ENCODE measurements at regions not wholly inside any gene's neighbourhood (a gene's known extent, or its start where the extent isn't known, plus 50 kb on each side); places are given as distances from the start of the nearest gene placed in this dataset.
"Not testable (repeated sequence)": the region's sequence is repeated elsewhere in the genome, so short reads cannot be mapped to it uniquely, and the experiment has no call there.

GRCh38 chr15:62416526-62416925 lies 251.4 kb upstream of the C2CD4B start:
- H3K36me3 ChIP-seq (ENCODE audit: control insufficient read depth in 2 of 2, extremely low read depth in 1 of 2, insufficient read depth in 2 of 2, low read length in 2 of 2), result no peaks in the 10 kb centered on the region
- no peak overlapping the region for H3K4me2 ChIP-seq (ENCODE audit: control insufficient read depth, extremely low read depth, insufficient read depth, low read depth, low read length)
- no peaks in the 10 kb centered on the region for H3K27me3 ChIP-seq (ENCODE audit: control insufficient read depth, extremely low read depth, insufficient read depth, low read length)
- no peak overlapping the region for H3K9ac ChIP-seq (ENCODE audit: control insufficient read depth, extremely low read depth, insufficient read depth, low read length)
- H3K79me2 ChIP-seq (ENCODE audit: control insufficient read depth, insufficient read depth, low read length), result no peaks in the 10 kb centered on the region
- H3K4me3 ChIP-seq (ENCODE audit: control insufficient read depth in 2 of 3, extremely low read depth in 1 of 3, insufficient read depth in 2 of 3, low read depth in 1 of 3, low read length in 3 of 3), result no peak overlapping the region
- no peaks in the 10 kb centered on the region for H4K20me1 ChIP-seq (ENCODE audit: control insufficient read depth, extremely low read depth, insufficient read depth, low read length)
- FAIRE-seq (no peak), DNase-seq (ENCODE audit: low read depth, low spot score) (no peak)
- no peaks in the 10 kb centered on the region for H3K9me3 ChIP-seq (ENCODE audit: control insufficient read depth, low read depth, low read length)
- dilution Hi-C loops (cut with MboI; ENCODE audit: extremely low pct_ligation_motif_present, low sequenced_read_pairs), result no loop called here
- no peak overlapping the region for H2AFZ ChIP-seq (ENCODE audit: control insufficient read depth, low read length)
- no peak for TF ChIP-seq EZH2 (IDR thresholded peaks at IDR 0.05; ENCODE audit: low read length)
- TF ChIP-seq CTCF (optimal IDR thresholded peaks at IDR 0.05 in 1 of 3, IDR thresholded peaks at IDR 0.05 in 1 of 3, conservative IDR thresholded peaks at IDR 0.05 in 1 of 3; ENCODE audit: extremely low read depth in 1 of 3, insufficient read depth in 2 of 3, low read length in 3 of 3), result no peak
- H3K27ac ChIP-seq (ENCODE audit: control insufficient read depth, insufficient read depth, low read length), result no peak overlapping the region
- no peaks in the 10 kb centered on the region for H3K4me1 ChIP-seq (ENCODE audit: control insufficient read depth, extremely low read depth, insufficient read depth, low read length)
- H3K9me1 ChIP-seq (ENCODE audit: control insufficient read depth, extremely low read depth, insufficient read depth, low read length), result no peaks in the 10 kb centered on the region

GRCh38 chr15:62417439-62417838 lies 252.4 kb upstream of the C2CD4B start:
- no peak for FAIRE-seq
- no peak overlapping the region for H3K27ac ChIP-seq (ENCODE audit: control insufficient read depth, insufficient read depth, low read length)
- dilution Hi-C loops (cut with MboI; ENCODE audit: extremely low pct_ligation_motif_present, low sequenced_read_pairs), result no loop called here

DNA sequence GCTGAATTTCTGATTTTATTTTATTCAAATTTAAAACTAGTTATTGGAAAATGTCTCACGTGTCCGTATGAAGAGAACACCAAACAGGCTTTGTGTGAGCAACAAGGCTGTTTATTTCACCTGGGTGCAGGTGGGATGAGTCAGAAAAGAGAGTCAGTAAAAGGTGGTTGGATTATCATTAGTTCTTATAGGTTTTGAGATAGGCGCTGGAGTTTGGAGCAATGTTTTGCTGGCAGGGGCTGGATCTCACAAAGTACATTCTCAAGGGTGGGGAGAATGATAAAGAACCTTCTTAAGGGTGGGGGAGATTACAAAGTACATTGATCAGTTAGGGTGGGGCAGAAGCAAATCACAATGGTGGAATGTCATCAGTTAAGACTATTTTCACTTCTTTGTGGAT lies 253.4 kb upstream of the C2CD4B start:
- H3K4me2 ChIP-seq (ENCODE audit: control insufficient read depth, extremely low read depth, insufficient read depth, low read depth, low read length); DNase-seq (ENCODE audit: low read depth, low spot score); H3K9ac ChIP-seq (ENCODE audit: control insufficient read depth, extremely low read depth, insufficient read depth, low read length); H3K9me3 ChIP-seq (ENCODE audit: control insufficient read depth, low read depth, low read length); H3K27me3 ChIP-seq (ENCODE audit: control insufficient read depth, extremely low read depth, insufficient read depth, low read length); H3K79me2 ChIP-seq (ENCODE audit: control insufficient read depth, insufficient read depth, low read length); dilution Hi-C loops (cut with MboI; ENCODE audit: extremely low pct_ligation_motif_present, low sequenced_read_pairs); H2AFZ ChIP-seq (ENCODE audit: control insufficient read depth, low read length); FAIRE-seq; H3K9me1 ChIP-seq (ENCODE audit: control insufficient read depth, extremely low read depth, insufficient read depth, low read length); H3K4me3 ChIP-seq (ENCODE audit: control insufficient read depth in 2 of 3, extremely low read depth in 1 of 3, insufficient read depth in 2 of 3, low read depth in 1 of 3, low read length in 3 of 3); H4K20me1 ChIP-seq (ENCODE audit: control insufficient read depth, extremely low read depth, insufficient read depth, low read length); H3K4me1 ChIP-seq (ENCODE audit: control insufficient read depth, extremely low read depth, insufficient read depth, low read length); H3K36me3 ChIP-seq (ENCODE audit: control insufficient read depth in 2 of 2, extremely low read depth in 1 of 2, insufficient read depth in 2 of 2, low read length in 2 of 2); H3K27ac ChIP-seq (ENCODE audit: control insufficient read depth, insufficient read depth, low read length): not testable (repeated sequence)

More at GRCh38 chr15:62417439-62417838, 252.4 kb upstream of the C2CD4B start:
- DNase-seq (ENCODE audit: low read depth, low spot score), result no peak
- no peaks in the 10 kb centered on the region for H3K36me3 ChIP-seq (ENCODE audit: control insufficient read depth in 2 of 2, extremely low read depth in 1 of 2, insufficient read depth in 2 of 2, low read length in 2 of 2)
- no peaks in the 10 kb centered on the region for H4K20me1 ChIP-seq (ENCODE audit: control insufficient read depth, extremely low read depth, insufficient read depth, low read length)
- H3K79me2 ChIP-seq (ENCODE audit: control insufficient read depth, insufficient read depth, low read length), result no peaks in the 10 kb centered on the region
- no peaks in the 10 kb centered on the region for H3K4me1 ChIP-seq (ENCODE audit: control insufficient read depth, extremely low read depth, insufficient read depth, low read length)
- no peak overlapping the region for H3K9ac ChIP-seq (ENCODE audit: control insufficient read depth, extremely low read depth, insufficient read depth, low read length)
- H3K9me3 ChIP-seq (ENCODE audit: control insufficient read depth, low read depth, low read length), result no peaks in the 10 kb centered on the region
- TF ChIP-seq EZH2 (IDR thresholded peaks at IDR 0.05; ENCODE audit: low read length) (no peak), CTCF (optimal IDR thresholded peaks at IDR 0.05 in 1 of 3, IDR thresholded peaks at IDR 0.05 in 1 of 3, conservative IDR thresholded peaks at IDR 0.05 in 1 of 3; ENCODE audit: extremely low read depth in 1 of 3, insufficient read depth in 2 of 3, low read length in 3 of 3) (no peak)
- no peak overlapping the region for H3K4me3 ChIP-seq (ENCODE audit: control insufficient read depth in 2 of 3, extremely low read depth in 1 of 3, insufficient read depth in 2 of 3, low read depth in 1 of 3, low read length in 3 of 3)
- H2AFZ ChIP-seq (ENCODE audit: control insufficient read depth, low read length), result no peak overlapping the region
- no peak overlapping the region for H3K4me2 ChIP-seq (ENCODE audit: control insufficient read depth, extremely low read depth, insufficient read depth, low read depth, low read length)
- no peaks in the 10 kb centered on the region for H3K27me3 ChIP-seq (ENCODE audit: control insufficient read depth, extremely low read depth, insufficient read depth, low read length)
- H3K9me1 ChIP-seq (ENCODE audit: control insufficient read depth, extremely low read depth, insufficient read depth, low read length), result no peaks in the 10 kb centered on the region

Measured in keratinocyte (primary cell).